HepG2 (cell line): ENCODE measurements at regions not wholly inside any gene's neighbourhood (a gene's known extent, or its start where the extent isn't known, plus 50 kb on each side); places are given as distances from the start of the nearest gene placed in this dataset.

ENCODE experiments used
- ATAC-seq: fragments of 200-7000 bp; cut with Tn5 transposase; 3 replicates; pipeline ENCODE4 v1.9.1; 2020; ENCODE audit warnings: mild to moderate bottlenecking, moderate library complexity
- BruUV-seq: library from RNA; stranded (reverse); fragments of 400-500 nt; replicated peaks from 2 replicates; lab custom pipeline; 2021; lab: Mats Ljungman, UMichigan
- CTCF ChIA-PET: fragments of 300-600 bp; formaldehyde crosslinking; extraction: SDS; loops from one replicate; lab custom pipeline; 2021; ENCODE audit warnings: low total read pairs, inconsistent platforms, low intra/inter-chr PET ratio; lab: Yijun Ruan, JAX
- POLR2A ChIA-PET: fragments of 350-600 bp; sonication (Branson Sonifier 250); formaldehyde crosslinking; loops from one replicate; lab custom pipeline; 2020; ENCODE audit warnings: antibody characterized with exemption, inconsistent platforms; lab: Yijun Ruan, JAX
- DNase-seq: peaks from one replicate; pipeline ENCODE4 v3.0.0-alpha.2; 2015; ENCODE audit warnings: low spot score
- FAIRE-seq: peaks from 3 replicates; lab custom pipeline; 2011; peaks lifted over from hg19 to GRCh38; lab: Jason Lieb, UNC
- H2AFZ ChIP-seq: one replicate; pipeline ENCODE4 v1.6.1; 2011; ENCODE audit warnings: low read length, inconsistent platforms
- H3K27ac ChIP-seq: fragments of 300-600 bp; 3 replicates; pipeline ENCODE4 v1.8.0; 2011; ENCODE audit warnings: mixed run types, mild to moderate bottlenecking, mixed read lengths, low read length, inconsistent platforms; ENCODE audit not compliant: insufficient read depth; ENCODE audit errors: extremely low read length
- H3K27me3 ChIP-seq, 2 experiments: fragments of 200-600 bp in 1 of 2; 2 replicates in 1 of 2; 3 replicates in 1 of 2; pipeline versions ENCODE4 v1.6.0 to v1.8.0; 2011; ENCODE audit warnings: low read length in 2 of 2, mild to moderate bottlenecking in 2 of 2, moderate library complexity in 2 of 2, inconsistent platforms in 1 of 2; ENCODE audit not compliant: insufficient read depth in 2 of 2, control insufficient read depth in 1 of 2
- H3K36me3 ChIP-seq, 2 experiments: fragments of 200-600 bp in 1 of 2; replicated peaks in 1 of 2; 2 replicates in 1 of 2; 3 replicates in 1 of 2; pipeline versions ENCODE4 v1.5.1 to v1.8.0; 2011; ENCODE audit warnings: low read length in 2 of 2, inconsistent platforms in 1 of 2; ENCODE audit not compliant: insufficient read depth in 2 of 2, control insufficient read depth in 1 of 2
- H3K4me1 ChIP-seq: 2 replicates; pipeline ENCODE4 v1.5.1; 2012; ENCODE audit warnings: low read length, inconsistent platforms; ENCODE audit not compliant: insufficient read depth
- H3K4me2 ChIP-seq: 2 replicates; pipeline ENCODE4 v1.6.0; 2011; ENCODE audit warnings: low read depth, low read length, inconsistent platforms
- H3K4me3 ChIP-seq, 3 experiments: fragments of 200-600 bp in 1 of 3; sonication (generic), shearing (Covaris generic) in 1 of 3; replicated peaks in 1 of 3; 2 replicates each; pipeline ENCODE4 v1.5.1; 2011 to 2016; ENCODE audit warnings: low read length in 3 of 3, inconsistent platforms in 2 of 3, low read depth in 2 of 3, mild to moderate bottlenecking in 2 of 3, control low read depth in 1 of 3, mixed read lengths in 1 of 3; ENCODE audit not compliant: insufficient read depth in 1 of 3
- H3K79me2 ChIP-seq: one replicate; pipeline ENCODE4 v1.6.1; 2011; ENCODE audit warnings: low read length, inconsistent platforms; ENCODE audit not compliant: insufficient read depth
- H3K9ac ChIP-seq: 2 replicates; pipeline ENCODE4 v1.6.0; 2011; ENCODE audit warnings: mild to moderate bottlenecking, low read depth, low read length, inconsistent platforms; ENCODE audit not compliant: insufficient read depth
- H3K9me3 ChIP-seq: 2 replicates; pipeline ENCODE4 v1.5.1; 2012; ENCODE audit warnings: mild to moderate bottlenecking, low read length
- H4K20me1 ChIP-seq: 2 replicates; pipeline ENCODE4 v1.6.0; 2011; ENCODE audit warnings: inconsistent platforms, mild to moderate bottlenecking, low read length, moderate library complexity; ENCODE audit not compliant: insufficient read depth
- ATAD3A ChIP-seq: sonication (generic); formaldehyde crosslinking; IDR thresholded peaks from 2 replicates; pipeline ENCODE4 v1.4.0; 2020; ENCODE audit warnings: missing genetic modification reagents
- MEIS2 ChIP-seq: sonication (generic); formaldehyde crosslinking; IDR thresholded peaks from 2 replicates; pipeline ENCODE4 v1.9.0; 2021; ENCODE audit warnings: mild to moderate bottlenecking, missing genetic modification reagents
- NCOA2 ChIP-seq: sonication (generic); formaldehyde crosslinking; IDR thresholded peaks from 2 replicates; pipeline ENCODE4 v1.8.0; 2022; ENCODE audit warnings: inconsistent platforms
- NFRKB ChIP-seq: fragments of 450-650 bp; IDR thresholded peaks from 2 replicates; pipeline ENCODE4 v1.6.1; 2017
- SMC3 ChIP-seq: IDR thresholded peaks from 2 replicates; pipeline ENCODE4 v1.6.1; 2011; ENCODE audit warnings: low read length, improper control_type of control experiment
- SUZ12 ChIP-seq: fragments of 150-350 bp; IDR thresholded peaks from 2 replicates; pipeline ENCODE4 v1.6.1; 2014; ENCODE audit warnings: low read depth, low read length
- YEATS2 ChIP-seq: sonication (generic); formaldehyde crosslinking; IDR thresholded peaks from 2 replicates; pipeline ENCODE4 v1.4.0; 2020; ENCODE audit warnings: missing genetic modification reagents, borderline replicate concordance
- ZNF260 ChIP-seq: sonication (generic); formaldehyde crosslinking; IDR thresholded peaks from 2 replicates; pipeline ENCODE4 v1.4.0; 2020; ENCODE audit warnings: missing genetic modification reagents, low read depth, mild to moderate bottlenecking, borderline replicate concordance
- ZNF530 ChIP-seq: sonication (generic); formaldehyde crosslinking; IDR thresholded peaks from 2 replicates; pipeline ENCODE4 v1.5.0; 2020; ENCODE audit warnings: low read depth, mild to moderate bottlenecking, missing genetic modification reagents
- ZNF761 ChIP-seq: sonication (generic); formaldehyde crosslinking; conservative IDR thresholded peaks from 2 replicates; pipeline ENCODE4 v1.4.0; 2020; ENCODE audit warnings: mild to moderate bottlenecking, missing genetic modification reagents
- ZNF83 ChIP-seq: sonication (generic); formaldehyde crosslinking; IDR thresholded peaks from 2 replicates; pipeline ENCODE4 v1.4.0; 2020; ENCODE audit warnings: missing genetic modification reagents, mild to moderate bottlenecking, borderline replicate concordance
- ZSCAN12 ChIP-seq: sonication (generic); formaldehyde crosslinking; IDR thresholded peaks from 2 replicates; pipeline ENCODE4 v1.9.0; 2021; ENCODE audit warnings: mild to moderate bottlenecking, missing genetic modification reagents
- ZZZ3 ChIP-seq: sonication (generic); formaldehyde crosslinking; IDR thresholded peaks from 2 replicates; pipeline ENCODE4 v1.4.0; 2020; ENCODE audit warnings: missing genetic modification reagents, mild to moderate bottlenecking, borderline replicate concordance
- WGBS: methylation state at CpG from one replicate; pipeline ENCODE4 v1.1.6; 2017; ENCODE audit warnings: low lambda C conversion rate; 5-methylcytosine and 5-hydroxymethylcytosine counted together
- in situ Hi-C: cut with HindIII; loops from 2 replicates; pipeline ENCODE4 v1.10.0; 2017; ENCODE audit warnings: low pct_unique_long_range_greater_than_20kb; ENCODE audit not compliant: extremely low pct_ligation_motif_present
- intact Hi-C: fragments of 100-400 bp; cut with micrococcal nuclease; formaldehyde crosslinking; loops from one replicate; pipeline ENCODE4 v1.10.0; 2022; ENCODE audit not compliant: unreplicated experiment
- TF ChIP-seq, protein P1 (sequence below): IDR thresholded peaks from 2 replicates; pipeline ENCODE4 v1.6.1; 2016; ENCODE audit warnings: control low read depth
- TF ChIP-seq, protein P2 (sequence below): IDR thresholded peaks from 2 replicates; pipeline ENCODE4 v1.6.1; 2018; ENCODE audit warnings: missing genetic modification reagents, mild to moderate bottlenecking, missing compliant biosample characterization
- TF ChIP-seq, protein P3 (sequence below): IDR thresholded peaks from 2 replicates; pipeline ENCODE4 v1.6.1; 2016
- TF ChIP-seq, protein P4 (sequence below): sonication (generic); formaldehyde crosslinking; IDR thresholded peaks from 2 replicates; pipeline ENCODE4 v1.5.0; 2020; ENCODE audit warnings: mild to moderate bottlenecking, missing genetic modification reagents

DNA sequence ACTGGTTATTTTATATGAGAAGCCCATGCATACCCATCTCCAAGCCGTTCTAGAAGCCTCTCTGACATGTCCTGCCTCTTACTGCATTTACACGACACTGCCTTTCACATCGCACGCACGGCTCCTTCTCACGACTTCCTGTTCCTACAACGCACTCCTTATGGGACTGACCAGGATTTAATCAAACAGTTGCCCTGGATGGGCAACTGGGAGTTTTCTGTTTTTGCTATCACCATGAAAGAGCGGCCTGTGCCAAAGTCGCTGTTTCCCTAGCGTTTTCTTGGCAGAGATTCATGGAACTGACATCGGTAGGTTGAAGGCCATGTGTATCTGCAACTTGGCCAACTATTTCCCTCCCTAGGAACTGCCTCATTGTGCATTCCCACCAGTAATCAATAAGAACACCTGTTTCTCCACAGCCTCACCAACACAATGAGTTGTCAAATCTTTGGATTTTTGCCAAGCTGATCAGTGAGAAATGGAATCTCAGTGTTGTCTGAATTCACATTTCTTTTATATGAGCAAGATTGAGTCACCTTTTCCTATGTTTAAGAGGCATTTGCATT, 97.2 kb upstream of the OTOS start:
- H3K9ac ChIP-seq, result no peak overlapping the region
- no peak for DNase-seq
- H3K27me3 ChIP-seq, result peaks cover 4 to 38% of the 10 kb centered on the region in 2 experiments; a peak in 4 of 5 replicates
- no TSS peak for BruUV-seq
- H2AFZ ChIP-seq, result no peak overlapping the region
- H3K27ac ChIP-seq, result no peak overlapping the region
- no peak for FAIRE-seq
- intact Hi-C loops, result loop anchor here (10.0 kb wide), 1 partner anchor 107 kb away; no protein-coding TSS in a partner anchor
- no peaks in the 10 kb centered on the region for H3K9me3 ChIP-seq
- H3K79me2 ChIP-seq, result no peaks in the 10 kb centered on the region
- ChIA-PET POLR2A (interaction anchor here (0.6 kb wide), 1 partner anchor 18 kb away, joined by 4 read pairs; no protein-coding TSS in a partner anchor), CTCF (no interaction called here)
- no peaks in the 10 kb centered on the region for H3K36me3 ChIP-seq
- 23% methylated on average over 11 of the region's 11 CpGs for WGBS
- H3K4me3 ChIP-seq, result no peak overlapping the region
- peaks cover 15% of the 10 kb centered on the region for H3K4me1 ChIP-seq
- ATAC-seq, result no peak
- in situ Hi-C loops, result no loop called here
- no peak overlapping the region for H3K4me2 ChIP-seq
- H4K20me1 ChIP-seq, result peaks cover 1% of the 10 kb centered on the region; the same call in 1 of the 2 replicates
- TF ChIP-seq, protein P1, sequence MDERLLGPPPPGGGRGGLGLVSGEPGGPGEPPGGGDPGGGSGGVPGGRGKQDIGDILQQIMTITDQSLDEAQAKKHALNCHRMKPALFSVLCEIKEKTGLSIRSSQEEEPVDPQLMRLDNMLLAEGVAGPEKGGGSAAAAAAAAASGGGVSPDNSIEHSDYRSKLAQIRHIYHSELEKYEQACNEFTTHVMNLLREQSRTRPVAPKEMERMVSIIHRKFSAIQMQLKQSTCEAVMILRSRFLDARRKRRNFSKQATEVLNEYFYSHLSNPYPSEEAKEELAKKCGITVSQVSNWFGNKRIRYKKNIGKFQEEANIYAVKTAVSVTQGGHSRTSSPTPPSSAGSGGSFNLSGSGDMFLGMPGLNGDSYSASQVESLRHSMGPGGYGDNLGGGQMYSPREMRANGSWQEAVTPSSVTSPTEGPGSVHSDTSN (CRISPR knock-in tag), result no peak
- TF ChIP-seq, protein P2, sequence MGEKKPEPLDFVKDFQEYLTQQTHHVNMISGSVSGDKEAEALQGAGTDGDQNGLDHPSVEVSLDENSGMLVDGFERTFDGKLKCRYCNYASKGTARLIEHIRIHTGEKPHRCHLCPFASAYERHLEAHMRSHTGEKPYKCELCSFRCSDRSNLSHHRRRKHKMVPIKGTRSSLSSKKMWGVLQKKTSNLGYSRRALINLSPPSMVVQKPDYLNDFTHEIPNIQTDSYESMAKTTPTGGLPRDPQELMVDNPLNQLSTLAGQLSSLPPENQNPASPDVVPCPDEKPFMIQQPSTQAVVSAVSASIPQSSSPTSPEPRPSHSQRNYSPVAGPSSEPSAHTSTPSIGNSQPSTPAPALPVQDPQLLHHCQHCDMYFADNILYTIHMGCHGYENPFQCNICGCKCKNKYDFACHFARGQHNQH, result no peak
- TF ChIP-seq ZNF761 (CRISPR knock-in tag) (no peak), ZNF530 (CRISPR knock-in tag) (no peak), SUZ12 (no peak), ZSCAN12 (CRISPR knock-in tag) (no peak), MEIS2 (CRISPR knock-in tag) (no peak), ZNF260 (CRISPR knock-in tag) (no peak), ATAD3A (CRISPR knock-in tag) (no peak), SMC3 (no peak), ZNF83 (CRISPR knock-in tag) (no peak), ZZZ3 (CRISPR knock-in tag) (no peak), NCOA2 (no peak), YEATS2 (CRISPR knock-in tag) (no peak), NFRKB (no peak)
- TF ChIP-seq, protein P3, sequence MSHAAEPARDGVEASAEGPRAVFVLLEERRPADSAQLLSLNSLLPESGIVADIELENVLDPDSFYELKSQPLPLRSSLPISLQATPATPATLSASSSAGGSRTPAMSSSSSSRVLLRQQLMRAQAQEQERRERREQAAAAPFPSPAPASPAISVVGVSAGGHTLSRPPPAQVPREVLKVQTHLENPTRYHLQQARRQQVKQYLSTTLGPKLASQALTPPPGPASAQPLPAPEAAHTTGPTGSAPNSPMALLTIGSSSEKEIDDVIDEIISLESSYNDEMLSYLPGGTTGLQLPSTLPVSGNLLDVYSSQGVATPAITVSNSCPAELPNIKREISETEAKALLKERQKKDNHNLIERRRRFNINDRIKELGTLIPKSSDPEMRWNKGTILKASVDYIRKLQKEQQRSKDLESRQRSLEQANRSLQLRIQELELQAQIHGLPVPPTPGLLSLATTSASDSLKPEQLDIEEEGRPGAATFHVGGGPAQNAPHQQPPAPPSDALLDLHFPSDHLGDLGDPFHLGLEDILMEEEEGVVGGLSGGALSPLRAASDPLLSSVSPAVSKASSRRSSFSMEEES, result no peak
- TF ChIP-seq, protein P4, sequence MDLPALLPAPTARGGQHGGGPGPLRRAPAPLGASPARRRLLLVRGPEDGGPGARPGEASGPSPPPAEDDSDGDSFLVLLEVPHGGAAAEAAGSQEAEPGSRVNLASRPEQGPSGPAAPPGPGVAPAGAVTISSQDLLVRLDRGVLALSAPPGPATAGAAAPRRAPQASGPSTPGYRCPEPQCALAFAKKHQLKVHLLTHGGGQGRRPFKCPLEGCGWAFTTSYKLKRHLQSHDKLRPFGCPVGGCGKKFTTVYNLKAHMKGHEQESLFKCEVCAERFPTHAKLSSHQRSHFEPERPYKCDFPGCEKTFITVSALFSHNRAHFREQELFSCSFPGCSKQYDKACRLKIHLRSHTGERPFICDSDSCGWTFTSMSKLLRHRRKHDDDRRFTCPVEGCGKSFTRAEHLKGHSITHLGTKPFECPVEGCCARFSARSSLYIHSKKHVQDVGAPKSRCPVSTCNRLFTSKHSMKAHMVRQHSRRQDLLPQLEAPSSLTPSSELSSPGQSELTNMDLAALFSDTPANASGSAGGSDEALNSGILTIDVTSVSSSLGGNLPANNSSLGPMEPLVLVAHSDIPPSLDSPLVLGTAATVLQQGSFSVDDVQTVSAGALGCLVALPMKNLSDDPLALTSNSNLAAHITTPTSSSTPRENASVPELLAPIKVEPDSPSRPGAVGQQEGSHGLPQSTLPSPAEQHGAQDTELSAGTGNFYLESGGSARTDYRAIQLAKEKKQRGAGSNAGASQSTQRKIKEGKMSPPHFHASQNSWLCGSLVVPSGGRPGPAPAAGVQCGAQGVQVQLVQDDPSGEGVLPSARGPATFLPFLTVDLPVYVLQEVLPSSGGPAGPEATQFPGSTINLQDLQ (CRISPR knock-in tag), result no peak
